DND-41 (cell line): ENCODE measurements at regions not wholly inside any gene's neighbourhood (a gene's known extent, or its start where the extent isn't known, plus 50 kb on each side); places are given as distances from the start of the nearest gene placed in this dataset.

Experiments
- CTCF ChIP-seq: IDR thresholded peaks from 2 replicates; pipeline ENCODE4 v1.5.1; 2012; ENCODE audit warnings: borderline replicate concordance, low read length, moderate library complexity, mild to moderate bottlenecking; ENCODE audit not compliant: poor library complexity, severe bottlenecking; ENCODE audit errors: extremely low read depth
- EZH2 ChIP-seq: IDR thresholded peaks from 3 replicates; pipeline ENCODE4 v1.6.1; 2012; ENCODE audit warnings: borderline replicate concordance, low read depth, mild to moderate bottlenecking, moderate library complexity, low read length, inconsistent platforms; ENCODE audit not compliant: severe bottlenecking

DNA sequence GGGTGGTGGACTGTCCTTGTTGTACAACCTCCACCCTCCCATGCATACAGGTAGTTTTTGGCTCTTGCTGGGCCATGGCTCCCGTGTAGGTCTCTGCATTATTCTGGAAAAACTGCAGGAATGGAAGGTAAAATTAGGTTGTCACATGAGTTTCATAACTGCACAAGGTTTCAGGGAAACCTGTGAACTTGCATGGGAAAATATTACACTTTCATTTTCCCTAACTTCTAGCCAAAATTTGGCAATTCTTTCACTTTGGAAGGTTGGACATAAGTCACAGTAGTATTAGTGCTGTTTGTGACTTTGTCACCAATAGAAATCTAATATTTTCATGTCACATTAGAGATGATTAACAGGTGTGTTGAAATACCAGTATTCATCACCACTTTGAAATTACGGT, 118.1 kb upstream of the MGAT5 start:
- TF ChIP-seq CTCF (no peak), EZH2 (no peak)
